ENCODE measurements at regions not wholly inside any gene's neighbourhood (a gene's known extent, or its start where the extent isn't known, plus 50 kb on each side); places are given as distances from the start of the nearest gene placed in this dataset.

GRCh38 chr1:95653618-95654017 is 419.6 kb downstream of the RWDD3 start:
- TF ChIP-seq CTCF (IDR thresholded peaks at IDR 0.05) (no peak), ZFX (IDR thresholded peaks at IDR 0.05; ENCODE audit: borderline replicate concordance) (no peak)
